A673 (cell line): ENCODE measurements at regions not wholly inside any gene's neighbourhood (a gene's known extent, or its start where the extent isn't known, plus 50 kb on each side); places are given as distances from the start of the nearest gene placed in this dataset.

Experiments
- EZH2 ChIP-seq: fragments of 200-600 bp; sonication (generic); IDR thresholded peaks from 2 replicates; pipeline ENCODE4 v1.6.1; 2017; ENCODE audit warnings: borderline replicate concordance, low read depth, mild to moderate bottlenecking, mixed read lengths, antibody characterized with exemption, low read length; ENCODE audit not compliant: poor library complexity, severe bottlenecking
- TF ChIP-seq, protein P1 (sequence below): fragments of 300-800, 200-600 bp; sonication (generic); conservative IDR thresholded peaks from 2 replicates; pipeline ENCODE4 v1.5.1; 2017; ENCODE audit warnings: low read depth, mild to moderate bottlenecking, antibody characterized with exemption, low read length, moderate library complexity, mixed read lengths

DNA sequence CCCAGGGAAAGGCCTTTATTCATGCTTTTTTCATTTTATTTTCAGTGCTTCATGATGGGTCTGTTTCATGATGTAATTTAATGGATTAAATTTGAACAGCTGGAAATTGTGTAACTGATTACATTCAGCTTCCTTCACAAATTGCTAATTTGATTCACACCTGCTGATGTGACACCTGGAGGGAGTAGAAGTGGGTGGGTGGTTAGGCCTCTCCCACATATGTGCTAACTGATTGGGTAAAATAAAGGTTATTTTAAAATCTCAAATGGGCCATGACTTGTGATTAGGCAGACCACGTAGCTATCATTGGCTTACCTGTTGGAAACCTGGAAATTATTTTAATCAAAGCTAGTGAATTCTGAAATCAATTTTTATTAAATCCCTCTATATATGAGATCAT is 142.1 kb downstream of the GXYLT1 start:
- TF ChIP-seq, protein P1, sequence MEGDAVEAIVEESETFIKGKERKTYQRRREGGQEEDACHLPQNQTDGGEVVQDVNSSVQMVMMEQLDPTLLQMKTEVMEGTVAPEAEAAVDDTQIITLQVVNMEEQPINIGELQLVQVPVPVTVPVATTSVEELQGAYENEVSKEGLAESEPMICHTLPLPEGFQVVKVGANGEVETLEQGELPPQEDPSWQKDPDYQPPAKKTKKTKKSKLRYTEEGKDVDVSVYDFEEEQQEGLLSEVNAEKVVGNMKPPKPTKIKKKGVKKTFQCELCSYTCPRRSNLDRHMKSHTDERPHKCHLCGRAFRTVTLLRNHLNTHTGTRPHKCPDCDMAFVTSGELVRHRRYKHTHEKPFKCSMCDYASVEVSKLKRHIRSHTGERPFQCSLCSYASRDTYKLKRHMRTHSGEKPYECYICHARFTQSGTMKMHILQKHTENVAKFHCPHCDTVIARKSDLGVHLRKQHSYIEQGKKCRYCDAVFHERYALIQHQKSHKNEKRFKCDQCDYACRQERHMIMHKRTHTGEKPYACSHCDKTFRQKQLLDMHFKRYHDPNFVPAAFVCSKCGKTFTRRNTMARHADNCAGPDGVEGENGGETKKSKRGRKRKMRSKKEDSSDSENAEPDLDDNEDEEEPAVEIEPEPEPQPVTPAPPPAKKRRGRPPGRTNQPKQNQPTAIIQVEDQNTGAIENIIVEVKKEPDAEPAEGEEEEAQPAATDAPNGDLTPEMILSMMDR: no peak
- no peak for TF ChIP-seq EZH2
